ENCODE measurements at regions not wholly inside any gene's neighbourhood (a gene's known extent, or its start where the extent isn't known, plus 50 kb on each side); places are given as distances from the start of the nearest gene placed in this dataset.

GRCh38 chr11:106399624-106400023, 322.2 kb downstream of the AASDHPPT start:
- intact Hi-C loops (cut with micrococcal nuclease): no loop called here
- DNase-seq (ENCODE audit: low read depth, low spot score) (no peak), FAIRE-seq (no peak)
- Histone ChIP-seq H3K27me3 (ENCODE audit: control insufficient read depth in 2 of 2, insufficient read depth in 2 of 2, low read length in 2 of 2) (no peaks in the 10 kb centered on the region), H3K4me2 (ENCODE audit: insufficient read depth, low read length) (no peak overlapping the region), H3K4me1 (ENCODE audit: control insufficient read depth, extremely low read depth, insufficient read depth, low read length) (no peaks in the 10 kb centered on the region), H3K79me2 (ENCODE audit: control insufficient read depth, insufficient read depth, low read length) (no peaks in the 10 kb centered on the region), H3K9me3 (replicated peaks; ENCODE audit: control insufficient read depth, insufficient read depth, low read length) (peaks cover 2% of the 10 kb centered on the region), H3K4me3 (replicated peaks in 1 of 3; ENCODE audit: insufficient read depth in 1 of 3, low read depth in 1 of 3, low read length in 3 of 3) (no peak overlapping the region), H3K27ac (ENCODE audit: insufficient read depth, low read depth, low read length) (no peak overlapping the region), H3K9me1 (replicated peaks; ENCODE audit: control insufficient read depth, extremely low read depth, insufficient read depth, low read length) (no peaks in the 10 kb centered on the region), H3K36me3 (ENCODE audit: control insufficient read depth in 2 of 2, extremely low read depth in 1 of 2, insufficient read depth in 2 of 2, low read length in 2 of 2) (no peaks in the 10 kb centered on the region), H3K9ac (replicated peaks; ENCODE audit: extremely low read depth, insufficient read depth, low read length) (no peak overlapping the region), H4K20me1 (replicated peaks; ENCODE audit: control insufficient read depth, extremely low read depth, insufficient read depth, low read length) (no peaks in the 10 kb centered on the region), H2AFZ (ENCODE audit: low read depth, low read length) (no peak overlapping the region)
- no TSS peak for BruUV-seq (replicated peaks)
- dilution Hi-C loops (cut with MboI; ENCODE audit: extremely low pct_ligation_motif_present, low sequenced_read_pairs): no loop called here
- no peak for TF ChIP-seq POLR2AphosphoS5 (IDR thresholded peaks at IDR 0.05; ENCODE audit: insufficient read depth, low read depth, low read length)
- POLR2A ChIA-PET: no interaction called here
- CTCF ChIA-PET: no interaction called here

- intact Hi-C loops (cut with micrococcal nuclease): no loop called here
- Histone ChIP-seq H3K4me2 (ENCODE audit: insufficient read depth, low read length) (no peak overlapping the region), H3K4me3 (replicated peaks in 1 of 3; ENCODE audit: insufficient read depth in 1 of 3, low read depth in 1 of 3, low read length in 3 of 3) (no peak overlapping the region), H3K36me3 (ENCODE audit: control insufficient read depth in 2 of 2, extremely low read depth in 1 of 2, insufficient read depth in 2 of 2, low read length in 2 of 2) (no peaks in the 10 kb centered on the region), H3K4me1 (ENCODE audit: control insufficient read depth, extremely low read depth, insufficient read depth, low read length) (no peaks in the 10 kb centered on the region), H4K20me1 (replicated peaks; ENCODE audit: control insufficient read depth, extremely low read depth, insufficient read depth, low read length) (no peaks in the 10 kb centered on the region), H2AFZ (ENCODE audit: low read depth, low read length) (no peak overlapping the region), H3K9ac (replicated peaks; ENCODE audit: extremely low read depth, insufficient read depth, low read length) (no peak overlapping the region), H3K27me3 (ENCODE audit: control insufficient read depth in 2 of 2, insufficient read depth in 2 of 2, low read length in 2 of 2) (no peaks in the 10 kb centered on the region), H3K9me3 (replicated peaks; ENCODE audit: control insufficient read depth, insufficient read depth, low read length) (no peaks in the 10 kb centered on the region), H3K9me1 (replicated peaks; ENCODE audit: control insufficient read depth, extremely low read depth, insufficient read depth, low read length) (no peaks in the 10 kb centered on the region), H3K27ac (ENCODE audit: insufficient read depth, low read depth, low read length) (no peak overlapping the region), H3K79me2 (ENCODE audit: control insufficient read depth, insufficient read depth, low read length) (no peaks in the 10 kb centered on the region)
- CTCF ChIA-PET: no interaction called here
- FAIRE-seq (no peak), DNase-seq (ENCODE audit: low read depth, low spot score) (no peak)
- BruUV-seq (replicated peaks): no TSS peak
- TF ChIP-seq POLR2A (IDR thresholded peaks at IDR 0.05; ENCODE audit: low read depth, low read length) (no peak), CTCF (IDR thresholded peaks at IDR 0.05; ENCODE audit: extremely low read depth in 1 of 2, insufficient read depth in 1 of 2, low read depth in 1 of 2, low read length in 2 of 2) (no peak), FOS (IDR thresholded peaks at IDR 0.05; ENCODE audit: borderline replicate concordance, insufficient read depth, low read length) (no peak), EZH2 (IDR thresholded peaks at IDR 0.05; ENCODE audit: borderline replicate concordance, low read depth, low read length, severe bottlenecking) (no peak), MAX (IDR thresholded peaks at IDR 0.05; ENCODE audit: insufficient read depth, insufficient read length) (no peak), MYC (IDR thresholded peaks at IDR 0.05; ENCODE audit: low read depth, low read length) (no peak), GATA2 (IDR thresholded peaks at IDR 0.05; ENCODE audit: insufficient read depth, insufficient read length, low read depth, low read length) (no peak), POLR2AphosphoS5 (IDR thresholded peaks at IDR 0.05; ENCODE audit: insufficient read depth, low read depth, low read length) (no peak), JUN (IDR thresholded peaks at IDR 0.05; ENCODE audit: borderline replicate concordance, insufficient read depth, insufficient read length, low read depth) (no peak)
- POLR2A ChIA-PET: no interaction called here
- dilution Hi-C loops (cut with MboI; ENCODE audit: extremely low pct_ligation_motif_present, low sequenced_read_pairs): no loop called here
Measured at GRCh38 chr11:106400949-106401570, 323.6 kb downstream of the AASDHPPT start.

All from endothelial cell of umbilical vein (primary cell).